MCF 10A (cell line): ENCODE measurements at regions not wholly inside any gene's neighbourhood (a gene's known extent, or its start where the extent isn't known, plus 50 kb on each side); places are given as distances from the start of the nearest gene placed in this dataset.

Experiments
- BruUV-seq: library from RNA; stranded (reverse); fragments of 400-500 nt; replicated peaks from 2 replicates; lab custom pipeline; 2021; lab: Mats Ljungman, UMichigan
- CTCF ChIA-PET: fragments of 300-600 bp; sonication (Branson Sonifier 250); formaldehyde crosslinking; extraction: SDS; loops from one replicate; lab custom pipeline; 2021; ENCODE audit warnings: antibody characterized with exemption, inconsistent platforms; lab: Yijun Ruan, JAX
- POLR2A ChIA-PET: fragments of 300-600, 350-650 bp; sonication (Branson Sonifier 250); formaldehyde crosslinking; extraction: SDS; loops from one replicate; lab custom pipeline; 2020; ENCODE audit warnings: antibody characterized with exemption, inconsistent platforms; lab: Yijun Ruan, JAX
- DNase-seq: peaks from one replicate; pipeline ENCODE4 v3.0.0-alpha.2; 2018; ENCODE audit not compliant: unreplicated experiment
- H3K27ac Mint-ChIP-seq: one replicate; pipeline ENCODE4 v1.8.0; 2022; ENCODE audit warnings: mild to moderate bottlenecking, low read depth, mixed read lengths; ENCODE audit not compliant: unreplicated experiment
- H3K27me3 Mint-ChIP-seq: one replicate; pipeline ENCODE4 v1.8.0; 2022; ENCODE audit warnings: mixed read lengths; ENCODE audit not compliant: insufficient read depth, unreplicated experiment
- H3K36me3 Mint-ChIP-seq: one replicate; pipeline ENCODE4 v1.8.0; 2022; ENCODE audit warnings: mild to moderate bottlenecking, moderate library complexity, mixed read lengths; ENCODE audit not compliant: insufficient read depth, unreplicated experiment
- H3K4me1 Mint-ChIP-seq: one replicate; pipeline ENCODE4 v1.8.0; 2022; ENCODE audit warnings: mixed read lengths; ENCODE audit not compliant: insufficient read depth, unreplicated experiment
- H3K4me3 Mint-ChIP-seq: one replicate; pipeline ENCODE4 v1.8.0; 2022; ENCODE audit warnings: mild to moderate bottlenecking, moderate library complexity, mixed read lengths; ENCODE audit not compliant: unreplicated experiment
- H3K9me3 Mint-ChIP-seq: one replicate; pipeline ENCODE4 v1.8.0; 2022; ENCODE audit warnings: mixed read lengths; ENCODE audit not compliant: unreplicated experiment
- intact Hi-C: fragments of 100-400 bp; cut with micrococcal nuclease; formaldehyde crosslinking; loops from 2 replicates; pipeline ENCODE4 v1.14.1; 2022
- TF ChIP-seq, protein P1 (sequence below): fragments of 200-600 bp; IDR thresholded peaks from one replicate; pipeline ENCODE4 v1.8.0; 2022; ENCODE audit warnings: antibody characterized with exemption, mild to moderate bottlenecking; ENCODE audit not compliant: unreplicated experiment

DNA sequence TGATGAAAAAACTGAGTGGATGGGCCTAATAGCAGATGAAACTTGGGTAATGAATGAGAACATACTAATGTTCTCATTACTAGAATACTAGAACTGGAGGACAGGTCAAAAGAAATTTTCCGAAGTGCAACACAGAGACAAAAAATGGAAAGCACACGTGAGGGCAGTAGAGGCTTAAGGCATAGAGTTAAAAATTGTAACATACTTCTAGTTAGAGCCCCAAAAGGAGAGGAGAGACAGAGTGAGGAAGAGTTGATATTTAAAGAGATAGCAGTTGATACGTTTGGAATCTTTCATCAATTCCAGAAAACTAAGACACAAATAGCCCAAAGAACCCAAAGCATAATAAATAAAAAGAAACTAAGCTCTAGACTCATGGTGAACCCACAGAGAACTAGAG is 327.9 kb downstream of the SQOR start:
- no peaks in the 10 kb centered on the region for H3K27me3 Mint-ChIP-seq
- TF ChIP-seq, protein P1, sequence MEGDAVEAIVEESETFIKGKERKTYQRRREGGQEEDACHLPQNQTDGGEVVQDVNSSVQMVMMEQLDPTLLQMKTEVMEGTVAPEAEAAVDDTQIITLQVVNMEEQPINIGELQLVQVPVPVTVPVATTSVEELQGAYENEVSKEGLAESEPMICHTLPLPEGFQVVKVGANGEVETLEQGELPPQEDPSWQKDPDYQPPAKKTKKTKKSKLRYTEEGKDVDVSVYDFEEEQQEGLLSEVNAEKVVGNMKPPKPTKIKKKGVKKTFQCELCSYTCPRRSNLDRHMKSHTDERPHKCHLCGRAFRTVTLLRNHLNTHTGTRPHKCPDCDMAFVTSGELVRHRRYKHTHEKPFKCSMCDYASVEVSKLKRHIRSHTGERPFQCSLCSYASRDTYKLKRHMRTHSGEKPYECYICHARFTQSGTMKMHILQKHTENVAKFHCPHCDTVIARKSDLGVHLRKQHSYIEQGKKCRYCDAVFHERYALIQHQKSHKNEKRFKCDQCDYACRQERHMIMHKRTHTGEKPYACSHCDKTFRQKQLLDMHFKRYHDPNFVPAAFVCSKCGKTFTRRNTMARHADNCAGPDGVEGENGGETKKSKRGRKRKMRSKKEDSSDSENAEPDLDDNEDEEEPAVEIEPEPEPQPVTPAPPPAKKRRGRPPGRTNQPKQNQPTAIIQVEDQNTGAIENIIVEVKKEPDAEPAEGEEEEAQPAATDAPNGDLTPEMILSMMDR = no peak
- ChIA-PET POLR2A (no interaction called here), CTCF (interaction anchor here (1.1 kb wide), 1 partner anchor 12 kb away, joined by 4 read pairs; no protein-coding TSS in a partner anchor)
- no peaks in the 10 kb centered on the region for H3K36me3 Mint-ChIP-seq
- DNase-seq = no peak
- H3K4me3 Mint-ChIP-seq = no peak overlapping the region
- no TSS peak for BruUV-seq
- intact Hi-C loops = no loop called here
- H3K9me3 Mint-ChIP-seq = peaks cover 7% of the 10 kb centered on the region
- no peak overlapping the region for H3K27ac Mint-ChIP-seq
- peaks cover 6% of the 10 kb centered on the region for H3K4me1 Mint-ChIP-seq

DNA sequence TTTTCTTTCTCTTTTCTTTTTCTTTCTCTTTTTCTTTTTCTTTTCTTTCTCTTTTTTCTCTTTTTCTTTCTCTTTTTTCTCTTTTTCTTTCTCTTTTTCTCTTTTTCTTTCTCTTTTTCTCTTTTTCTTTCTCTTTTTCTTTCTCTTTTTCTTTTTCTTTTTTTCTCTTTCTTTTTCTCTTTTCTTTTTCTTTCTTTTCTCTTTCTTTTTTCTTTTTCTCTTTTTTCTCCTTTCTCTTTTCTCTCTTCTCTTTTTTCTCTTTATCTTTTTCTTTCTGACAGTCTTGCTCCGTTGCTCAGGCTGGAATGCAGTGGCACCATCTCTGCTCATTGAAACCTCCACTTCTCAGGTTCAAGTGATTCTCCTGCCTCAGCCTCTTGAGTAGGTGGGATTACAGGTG is 335.7 kb downstream of the SQOR start:
- POLR2A ChIA-PET = interaction anchor here (1.2 kb wide), 1 partner anchor 95 kb away, joined by 4 read pairs; no protein-coding TSS in a partner anchor
- H3K27ac Mint-ChIP-seq = no peak overlapping the region
- no peaks in the 10 kb centered on the region for H3K36me3 Mint-ChIP-seq
- no TSS peak for BruUV-seq
- no peak overlapping the region for H3K4me3 Mint-ChIP-seq
- CTCF ChIA-PET = no interaction called here
- intact Hi-C loops = no loop called here
- no peak for DNase-seq
- no peaks in the 10 kb centered on the region for H3K27me3 Mint-ChIP-seq
- H3K9me3 Mint-ChIP-seq = peaks cover 7% of the 10 kb centered on the region
- H3K4me1 Mint-ChIP-seq = peaks cover 16% of the 10 kb centered on the region
- TF ChIP-seq, protein P1 = no peak

DNA sequence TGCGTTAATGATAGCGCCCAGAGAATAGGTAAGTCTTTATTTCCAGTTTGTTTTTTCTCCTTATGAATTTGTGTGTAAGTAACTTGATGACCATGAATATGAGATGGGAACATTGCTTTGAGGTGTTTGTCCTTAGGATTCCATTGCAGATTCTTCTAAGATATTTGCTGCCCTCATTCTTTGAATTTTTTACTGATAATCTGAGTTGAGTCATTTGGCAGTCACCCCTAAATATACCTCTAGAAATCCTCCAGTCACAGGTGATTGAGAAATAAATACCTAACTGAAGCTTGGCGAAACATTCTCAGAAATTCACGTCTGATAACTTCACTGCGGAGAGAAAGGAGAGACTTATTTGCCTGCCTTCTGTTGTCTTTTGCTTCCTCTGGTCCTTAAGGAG is 345.5 kb downstream of the SQOR start:
- Mint-ChIP-seq H3K36me3 (no peaks in the 10 kb centered on the region), H3K4me1 (peaks cover 7% of the 10 kb centered on the region), H3K27ac (no peak overlapping the region), H3K27me3 (no peaks in the 10 kb centered on the region), H3K9me3 (no peaks in the 10 kb centered on the region), H3K4me3 (no peak overlapping the region)
- TF ChIP-seq, protein P1 = no peak
- ChIA-PET POLR2A (interaction anchor here (0.6 kb wide), 1 partner anchor 937 kb away, joined by 3 read pairs; no protein-coding TSS in a partner anchor), CTCF (interaction anchor here (1.0 kb wide), 1 partner anchor 185 kb away, joined by 5 read pairs; no protein-coding TSS in a partner anchor)
- intact Hi-C loops = no loop called here
- DNase-seq = no peak
- BruUV-seq = no TSS peak

DNA sequence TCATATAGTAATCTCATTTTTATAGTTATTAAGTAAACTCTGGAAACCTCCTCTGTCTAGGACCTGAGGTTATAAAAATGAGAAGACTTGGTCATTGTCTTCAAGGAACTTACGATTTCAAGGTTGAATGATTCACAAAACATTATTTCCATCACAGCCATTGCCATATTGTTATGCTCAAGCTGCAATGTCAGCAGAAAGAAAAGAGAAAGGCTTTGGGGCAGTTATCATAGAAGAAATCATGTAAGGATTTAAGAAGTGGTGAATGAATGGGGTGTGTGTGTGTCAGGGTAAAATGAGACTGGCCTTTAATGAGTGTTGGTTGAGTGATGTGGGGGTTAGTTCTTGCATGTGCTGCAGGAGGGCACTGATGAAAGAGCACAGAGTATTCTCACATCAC is 346.8 kb downstream of the SQOR start:
- peaks cover 6% of the 10 kb centered on the region for H3K36me3 Mint-ChIP-seq
- DNase-seq = no peak
- H3K9me3 Mint-ChIP-seq = peaks cover 2% of the 10 kb centered on the region
- ChIA-PET POLR2A (no interaction called here), CTCF (interaction anchor here (1.0 kb wide), 1 partner anchor 186 kb away, joined by 5 read pairs; no protein-coding TSS in a partner anchor)
- BruUV-seq = no TSS peak
- H3K4me3 Mint-ChIP-seq = no peak overlapping the region
- no peaks in the 10 kb centered on the region for H3K27me3 Mint-ChIP-seq
- TF ChIP-seq, protein P1 = no peak
- no peak overlapping the region for H3K27ac Mint-ChIP-seq
- intact Hi-C loops = no loop called here
- peaks cover 7% of the 10 kb centered on the region for H3K4me1 Mint-ChIP-seq
